Endodermal cell (in vitro differentiated cells): ENCODE measurements at regions not wholly inside any gene's neighbourhood (a gene's known extent, or its start where the extent isn't known, plus 50 kb on each side); places are given as distances from the start of the nearest gene placed in this dataset.

ENCODE experiments used
- DNase-seq: peaks from one replicate; pipeline ENCODE4 v3.0.0-alpha.2; 2017
- H3K27ac ChIP-seq: 2 replicates; pipeline ENCODE4 v1.5.1; 2013; ENCODE audit warnings: mild to moderate bottlenecking, low read depth, low read length, moderate library complexity
- H3K27me3 ChIP-seq: 2 replicates; pipeline ENCODE4 v1.6.1; 2013; ENCODE audit warnings: mild to moderate bottlenecking, low read length, moderate library complexity; ENCODE audit not compliant: insufficient read depth, control insufficient read depth, poor library complexity, severe bottlenecking
- H3K36me3 ChIP-seq: 2 replicates; pipeline ENCODE4 v1.7.0; 2013; ENCODE audit warnings: mild to moderate bottlenecking, low read length, moderate library complexity; ENCODE audit not compliant: control insufficient read depth, insufficient read depth
- H3K4me1 ChIP-seq: one replicate; pipeline ENCODE4 v1.7.0; 2013; ENCODE audit warnings: low read length; ENCODE audit not compliant: control insufficient read depth, insufficient read depth
- H3K4me3 ChIP-seq: 2 replicates; pipeline ENCODE4 v1.5.1; 2013; ENCODE audit warnings: mild to moderate bottlenecking, low read length, moderate library complexity
- H3K9ac ChIP-seq: 2 replicates; pipeline ENCODE4 v1.6.1; 2013; ENCODE audit warnings: mild to moderate bottlenecking, low read length, moderate library complexity; ENCODE audit not compliant: poor library complexity, severe bottlenecking; ENCODE audit errors: extremely low read depth
- H3K9me3 ChIP-seq: 2 replicates; pipeline ENCODE4 v1.6.1; 2013; ENCODE audit warnings: mild to moderate bottlenecking, low read length, moderate library complexity; ENCODE audit not compliant: control insufficient read depth
- H3K27ac Mint-ChIP-seq: 2 replicates; pipeline ENCODE4 v1.8.0; 2020; ENCODE audit warnings: mixed read lengths
- H3K27me3 Mint-ChIP-seq: 2 replicates; pipeline ENCODE4 v1.8.0; 2021; ENCODE audit warnings: mild to moderate bottlenecking, mixed read lengths; ENCODE audit not compliant: insufficient read depth
- H3K36me3 Mint-ChIP-seq: 2 replicates; pipeline ENCODE4 v1.8.0; 2020; ENCODE audit warnings: low read depth, mixed read lengths
- H3K4me1 Mint-ChIP-seq: 2 replicates; pipeline ENCODE4 v1.8.0; 2020; ENCODE audit warnings: mixed read lengths
- H3K4me3 Mint-ChIP-seq: 2 replicates; pipeline ENCODE4 v1.8.0; 2020; ENCODE audit warnings: mild to moderate bottlenecking, moderate library complexity, mixed read lengths
- H3K9me3 Mint-ChIP-seq: 2 replicates; pipeline ENCODE4 v1.8.0; 2020; ENCODE audit warnings: mild to moderate bottlenecking, mixed read lengths
- WGBS, 2 experiments: methylation state at CpG; one replicate each; pipeline versions ENCODE4 v1.1.5 to v1.1.7; 2013; ENCODE audit warnings: missing lambda C conversion rate in 2 of 2, mixed read lengths in 1 of 2; ENCODE audit not compliant: insufficient coverage in 1 of 2, insufficient read length in 1 of 2; 5-methylcytosine and 5-hydroxymethylcytosine counted together
- TF ChIP-seq, protein P1 (sequence below): fragments of 200-600 bp; sonication (generic); conservative IDR thresholded peaks from 2 replicates; pipeline ENCODE4 v1.5.0; 2021; ENCODE audit warnings: antibody characterized with exemption, mild to moderate bottlenecking

GRCh38 chr20:23267909-23268308 lies 82.7 kb upstream of the NXT1 start:
- Histone ChIP-seq H3K27me3 (no peaks in the 10 kb centered on the region), H3K27ac (no peak overlapping the region), H3K9me3 (peaks cover 48% of the 10 kb centered on the region), H3K4me3 (peak overlapping the region; percentile 62), H3K4me1 (peaks cover 5% of the 10 kb centered on the region), H3K9ac (no peak overlapping the region), H3K36me3 (no peaks in the 10 kb centered on the region)
- 89 to 90% methylated on average over 2 of the region's 2 CpGs for WGBS, 2 experiments
- Mint-ChIP-seq H3K36me3 (peaks cover 7% of the 10 kb centered on the region), H3K4me3 (no peak overlapping the region), H3K27me3 (peaks cover 2% of the 10 kb centered on the region), H3K27ac (no peak overlapping the region), H3K4me1 (peaks cover 22% of the 10 kb centered on the region), H3K9me3 (peaks cover 32% of the 10 kb centered on the region)
- TF ChIP-seq, protein P1, sequence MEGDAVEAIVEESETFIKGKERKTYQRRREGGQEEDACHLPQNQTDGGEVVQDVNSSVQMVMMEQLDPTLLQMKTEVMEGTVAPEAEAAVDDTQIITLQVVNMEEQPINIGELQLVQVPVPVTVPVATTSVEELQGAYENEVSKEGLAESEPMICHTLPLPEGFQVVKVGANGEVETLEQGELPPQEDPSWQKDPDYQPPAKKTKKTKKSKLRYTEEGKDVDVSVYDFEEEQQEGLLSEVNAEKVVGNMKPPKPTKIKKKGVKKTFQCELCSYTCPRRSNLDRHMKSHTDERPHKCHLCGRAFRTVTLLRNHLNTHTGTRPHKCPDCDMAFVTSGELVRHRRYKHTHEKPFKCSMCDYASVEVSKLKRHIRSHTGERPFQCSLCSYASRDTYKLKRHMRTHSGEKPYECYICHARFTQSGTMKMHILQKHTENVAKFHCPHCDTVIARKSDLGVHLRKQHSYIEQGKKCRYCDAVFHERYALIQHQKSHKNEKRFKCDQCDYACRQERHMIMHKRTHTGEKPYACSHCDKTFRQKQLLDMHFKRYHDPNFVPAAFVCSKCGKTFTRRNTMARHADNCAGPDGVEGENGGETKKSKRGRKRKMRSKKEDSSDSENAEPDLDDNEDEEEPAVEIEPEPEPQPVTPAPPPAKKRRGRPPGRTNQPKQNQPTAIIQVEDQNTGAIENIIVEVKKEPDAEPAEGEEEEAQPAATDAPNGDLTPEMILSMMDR, result no peak
- DNase-seq, result no peak

DNA sequence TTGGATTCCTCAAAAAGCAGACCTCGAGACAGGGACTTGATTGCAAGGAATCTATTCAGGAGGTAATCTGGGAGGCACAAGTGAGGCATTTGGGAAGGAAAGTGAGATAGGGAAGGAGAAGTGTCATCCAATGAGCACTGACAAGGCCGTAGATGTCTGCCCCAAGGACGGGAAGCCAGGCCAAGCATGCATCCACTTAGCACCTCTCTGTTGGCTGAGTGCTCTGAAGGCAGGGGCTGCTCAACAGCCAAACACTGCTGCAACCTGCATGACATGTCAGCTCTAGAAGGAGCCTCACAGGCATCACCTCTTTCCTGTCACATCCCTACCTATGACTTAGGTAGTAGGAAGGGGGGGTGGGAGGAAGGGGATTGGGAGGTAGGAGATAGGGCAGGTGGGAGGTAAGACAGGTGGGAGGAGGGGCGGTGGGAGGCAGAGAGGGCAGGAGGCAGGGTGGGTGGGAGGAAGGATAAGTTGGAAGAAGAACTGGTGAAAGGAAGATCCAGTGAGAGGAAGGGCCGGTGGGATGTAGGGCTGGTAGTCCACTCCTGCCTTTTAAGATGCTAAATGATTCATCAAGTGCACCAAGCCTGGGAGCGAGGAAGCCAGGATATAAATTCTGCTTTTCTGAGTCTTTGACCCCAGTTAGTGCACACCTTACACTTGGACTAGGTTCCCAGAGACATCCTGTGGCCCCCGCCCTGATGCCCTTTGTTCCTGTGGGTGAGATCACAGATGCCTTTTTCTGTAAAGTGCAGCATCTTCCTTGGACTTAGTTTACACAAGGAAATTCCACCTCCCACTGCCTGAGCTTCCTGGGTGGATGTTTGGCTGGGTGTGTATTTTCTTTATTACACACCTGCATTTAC lies 83.8 kb upstream of the NXT1 start:
- Mint-ChIP-seq H3K36me3 (peaks cover 7% of the 10 kb centered on the region), H3K4me3 (no peak overlapping the region), H3K9me3 (peaks cover 32% of the 10 kb centered on the region), H3K27me3 (peaks cover 2% of the 10 kb centered on the region), H3K4me1 (peaks cover 22% of the 10 kb centered on the region), H3K27ac (no peak overlapping the region)
- TF ChIP-seq, protein P1, result no peak
- DNase-seq, result peak; percentile 77
- Histone ChIP-seq H3K9me3 (peaks cover 48% of the 10 kb centered on the region), H3K4me3 (no peak overlapping the region), H3K36me3 (no peaks in the 10 kb centered on the region), H3K27ac (no peak overlapping the region), H3K9ac (no peak overlapping the region), H3K4me1 (peaks cover 5% of the 10 kb centered on the region), H3K27me3 (no peaks in the 10 kb centered on the region)
- WGBS, 2 experiments, result 76 to 87% methylated on average over 5 to 7 of the region's 7 CpGs

- H3K4me1 Mint-ChIP-seq, result peaks cover 10% of the 10 kb centered on the region
- no peak overlapping the region for H3K27ac ChIP-seq
- no peak overlapping the region for H3K27ac Mint-ChIP-seq
- peaks cover 48% of the 10 kb centered on the region for H3K9me3 ChIP-seq
- no peak overlapping the region for H3K9ac ChIP-seq
- no peak overlapping the region for H3K4me3 Mint-ChIP-seq
- TF ChIP-seq, protein P1, result no peak
- no peaks in the 10 kb centered on the region for H3K27me3 ChIP-seq
- no peaks in the 10 kb centered on the region for H3K36me3 ChIP-seq
- peaks cover 2% of the 10 kb centered on the region for H3K27me3 Mint-ChIP-seq
- 93 to 96% methylated on average over 6 to 8 of the region's 8 CpGs for WGBS, 2 experiments
- H3K4me1 ChIP-seq, result peaks cover 5% of the 10 kb centered on the region
- no peak for DNase-seq
- H3K9me3 Mint-ChIP-seq, result peaks cover 32% of the 10 kb centered on the region
- H3K36me3 Mint-ChIP-seq, result peaks cover 7% of the 10 kb centered on the region
- H3K4me3 ChIP-seq, result no peak overlapping the region
These were observed 85.4 kb upstream of the NXT1 start for GRCh38 chr20:23265226-23265625.
